ENCODE measurements at regions not wholly inside any gene's neighbourhood (a gene's known extent, or its start where the extent isn't known, plus 50 kb on each side); places are given as distances from the start of the nearest gene placed in this dataset.
"Not testable (repeated sequence)": the region's sequence is repeated elsewhere in the genome, so short reads cannot be mapped to it uniquely, and the experiment has no call there.

DNA sequence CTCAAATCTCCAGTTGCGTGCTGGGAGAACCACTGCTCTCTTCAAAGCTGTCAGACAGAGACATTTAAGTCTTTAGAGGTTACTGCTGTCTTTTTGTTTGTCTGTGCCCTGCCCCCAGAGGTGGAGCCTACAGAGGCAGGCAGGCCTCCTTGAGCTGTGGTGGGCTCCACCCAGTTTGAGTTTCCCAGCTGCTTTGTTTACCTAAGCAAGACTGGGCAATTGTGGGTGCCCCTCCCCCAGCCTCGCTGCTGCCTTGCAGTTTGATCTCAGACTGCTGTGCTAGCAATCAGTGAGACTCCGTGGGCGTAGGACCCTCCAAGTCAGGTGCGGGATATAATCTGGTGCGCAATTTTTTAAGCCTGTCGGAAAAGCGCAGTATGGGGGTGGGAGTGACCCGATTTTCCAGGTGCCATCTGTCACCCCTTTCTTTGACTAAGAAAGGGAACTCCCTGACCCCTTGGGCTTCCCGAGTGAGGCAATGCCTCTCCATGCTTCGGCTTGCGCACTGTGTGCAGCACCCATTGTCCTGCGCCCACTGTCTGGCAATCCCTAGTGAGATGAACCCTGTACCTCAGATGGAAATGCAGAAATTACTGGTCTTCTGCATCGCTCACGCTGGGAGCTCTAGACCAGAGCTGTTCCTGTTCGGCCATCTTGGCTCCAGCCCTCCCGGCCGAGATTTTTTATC is 414.8 kb upstream of the SYNCRIP start:
- not testable (repeated sequence) for DNase-seq (ENCODE audit: low read depth)

DNA sequence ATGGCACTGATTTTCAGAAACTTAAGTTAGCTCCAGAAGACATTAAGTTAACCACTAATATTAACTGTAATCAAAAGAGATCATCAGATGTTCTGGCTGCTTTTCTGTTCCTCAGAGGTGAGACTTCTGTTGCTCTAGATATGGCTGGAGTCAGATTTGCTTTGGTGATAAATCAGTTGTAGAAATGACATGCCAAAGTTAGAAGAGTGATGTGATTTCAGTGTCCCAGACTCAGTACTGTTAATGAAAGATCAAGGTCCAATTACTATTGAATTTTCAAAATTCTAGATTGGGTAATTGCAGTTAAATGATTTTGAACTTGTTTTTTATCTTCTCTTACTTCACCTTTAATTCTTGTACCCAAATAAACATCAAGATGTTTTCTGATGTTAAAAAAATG is 402.4 kb upstream of the SYNCRIP start:
- DNase-seq (ENCODE audit: low read depth), result no peak

DNA sequence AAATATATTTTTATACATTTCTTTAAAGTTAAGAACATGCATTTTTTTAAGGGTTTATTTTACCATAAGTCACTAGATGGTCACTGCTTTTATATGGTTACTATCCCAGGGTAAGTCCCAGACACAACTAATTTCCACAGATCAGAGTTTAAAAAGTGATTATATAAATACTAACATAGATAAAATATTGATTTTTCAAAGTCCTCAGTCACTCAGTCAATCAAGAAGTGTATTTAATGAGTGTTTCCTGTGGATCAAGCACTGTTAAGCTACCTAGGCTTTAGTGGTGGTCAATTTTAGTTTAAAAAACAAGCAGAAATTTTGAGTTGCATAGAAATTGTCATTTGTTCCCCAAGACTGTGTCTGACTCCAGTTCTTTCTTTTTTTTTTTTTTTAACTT is 399.5 kb upstream of the SYNCRIP start:
- no peak for DNase-seq (ENCODE audit: low read depth)

DNA sequence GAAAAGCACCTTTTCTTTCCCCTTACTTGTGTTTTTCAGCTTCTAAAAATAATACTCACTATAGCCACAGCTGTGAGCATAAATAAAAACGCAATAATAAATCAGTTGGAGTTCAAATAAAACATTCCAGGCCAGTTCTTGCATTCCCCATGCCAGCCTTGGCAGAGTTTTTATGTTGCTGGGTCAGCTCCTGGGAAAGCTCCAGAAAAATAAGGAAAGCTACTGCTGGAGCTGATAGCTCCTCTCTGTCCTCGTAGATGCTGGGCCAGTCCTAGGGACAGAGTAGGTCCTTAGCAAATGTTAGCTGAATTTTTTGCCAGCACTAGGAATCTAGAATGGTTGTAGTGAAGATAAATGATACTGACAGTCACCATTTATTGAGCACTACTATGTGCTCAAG is 389.0 kb upstream of the SYNCRIP start:
- DNase-seq (ENCODE audit: low read depth), result no peak

DNA sequence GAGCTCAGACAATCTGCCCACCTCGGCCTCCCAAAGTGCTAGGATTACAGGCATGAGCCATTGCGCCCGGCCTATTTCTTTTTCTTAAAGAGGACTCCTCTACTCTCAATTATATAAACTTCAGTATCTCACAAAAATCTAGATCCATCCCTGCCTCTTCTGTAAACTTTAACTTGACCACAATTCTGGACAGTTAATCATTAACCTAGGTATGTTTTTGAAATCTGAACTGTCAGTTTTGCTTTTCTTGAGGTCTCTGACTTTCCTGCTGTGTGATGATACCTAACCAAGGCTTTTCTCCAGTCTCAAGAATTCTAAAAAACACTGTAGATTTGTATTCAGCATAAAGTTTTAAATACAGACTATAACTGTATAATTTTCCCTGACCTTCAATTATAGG is 388.2 kb upstream of the SYNCRIP start:
- no peak for DNase-seq (ENCODE audit: low read depth)

DNA sequence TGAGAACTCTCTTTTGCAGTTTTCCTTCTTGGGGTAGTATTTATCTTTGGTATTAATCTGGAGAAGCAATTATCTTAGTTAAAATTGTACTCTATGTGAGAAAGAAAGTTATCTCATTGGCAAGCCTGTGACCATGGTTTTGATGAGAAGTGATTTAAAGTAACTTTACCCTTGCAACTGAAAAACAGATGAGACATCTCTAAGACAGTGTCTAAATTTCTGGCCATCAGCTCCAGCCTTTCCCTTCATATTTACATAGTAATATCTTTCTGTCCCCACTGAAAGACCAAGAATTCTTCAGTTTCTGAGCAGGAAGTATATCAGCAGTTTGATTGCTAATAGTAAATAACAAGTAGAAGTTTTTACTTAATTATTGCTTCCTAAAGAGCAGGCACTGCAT is 386.1 kb upstream of the SYNCRIP start:
- DNase-seq (ENCODE audit: low read depth), result no peak

DNA sequence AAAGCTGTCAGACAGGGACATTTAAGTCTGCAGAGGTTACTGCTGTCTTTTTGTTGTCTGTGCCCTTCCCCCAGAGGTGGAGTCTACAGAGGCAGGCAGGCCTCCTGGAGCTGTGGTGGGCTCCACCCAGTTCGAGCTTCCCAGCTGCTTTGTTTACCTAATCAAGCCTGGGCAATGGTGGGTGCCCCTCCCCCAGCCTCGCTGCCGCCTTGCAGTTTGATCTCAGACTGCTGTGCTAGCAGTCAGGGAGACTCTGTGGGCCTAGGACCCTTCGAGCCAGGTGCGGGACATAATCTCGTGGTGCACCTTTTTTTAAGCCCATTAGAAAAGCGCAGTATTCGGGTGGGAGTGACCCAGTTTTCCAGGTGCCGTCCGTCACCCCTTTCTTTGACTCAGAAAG is 384.2 kb upstream of the SYNCRIP start:
- DNase-seq (ENCODE audit: low read depth), result not testable (repeated sequence)

DNA sequence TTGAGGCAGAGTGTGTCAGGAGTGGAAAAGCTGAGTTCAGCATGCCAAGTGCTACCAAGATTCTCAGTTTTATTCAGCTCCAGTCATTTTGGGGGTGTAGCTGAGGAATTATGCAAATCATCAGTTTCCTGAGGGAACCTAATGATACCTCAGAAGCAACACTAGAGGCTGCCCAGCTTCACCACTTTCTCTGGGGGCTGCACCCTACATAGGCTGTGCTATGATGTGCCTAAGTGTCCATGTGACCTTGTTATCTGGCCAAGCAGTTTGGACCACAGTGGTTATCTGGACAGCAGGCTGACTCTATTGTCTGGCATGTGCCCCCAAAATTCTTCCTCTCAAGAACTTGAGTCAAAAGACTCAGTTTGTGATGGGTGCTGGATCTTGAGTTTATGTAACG is 374.6 kb upstream of the SYNCRIP start:
- no peak for DNase-seq (ENCODE audit: low read depth)

DNA sequence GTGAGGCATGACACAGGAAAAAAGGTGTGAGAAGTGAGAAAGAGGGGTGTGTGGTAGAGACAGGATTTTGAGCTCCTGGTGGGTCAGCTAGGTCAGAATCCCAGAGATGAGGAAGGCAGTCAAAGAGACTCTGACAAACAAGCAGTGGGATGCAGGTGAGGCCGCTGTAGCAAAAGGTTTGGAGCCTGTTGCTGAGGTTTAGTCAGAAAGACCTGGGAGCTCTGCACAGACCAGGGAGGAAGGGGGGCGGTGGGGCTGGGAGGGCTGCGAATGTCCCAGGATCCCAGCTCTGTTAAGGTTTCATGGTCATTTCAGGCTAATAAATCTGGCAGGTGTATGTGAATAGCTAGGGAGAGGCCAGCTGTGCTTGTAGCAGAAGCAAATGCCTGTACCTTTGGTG is 373.9 kb upstream of the SYNCRIP start:
- DNase-seq (ENCODE audit: low read depth), result no peak

DNA sequence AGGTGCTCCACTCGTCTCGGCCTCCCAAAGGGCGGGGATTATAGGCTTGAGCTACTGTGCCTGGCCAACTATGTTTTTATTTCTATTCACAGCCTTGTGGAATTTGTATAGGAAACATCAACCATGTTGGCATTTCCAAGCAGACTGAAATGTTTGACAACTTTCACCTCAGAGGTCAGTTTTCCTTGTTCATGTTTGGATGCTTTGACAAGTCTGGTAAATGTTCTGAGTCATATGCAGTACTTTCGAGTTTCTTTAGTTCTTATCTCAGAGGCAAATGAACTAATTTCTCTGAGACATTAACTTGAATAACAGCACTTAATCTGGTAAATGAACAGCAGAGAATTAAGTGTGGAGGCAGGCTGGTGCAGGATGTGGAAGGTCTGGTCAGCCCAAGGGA is 373.4 kb upstream of the SYNCRIP start:
- DNase-seq (ENCODE audit: low read depth), result no peak

DNA sequence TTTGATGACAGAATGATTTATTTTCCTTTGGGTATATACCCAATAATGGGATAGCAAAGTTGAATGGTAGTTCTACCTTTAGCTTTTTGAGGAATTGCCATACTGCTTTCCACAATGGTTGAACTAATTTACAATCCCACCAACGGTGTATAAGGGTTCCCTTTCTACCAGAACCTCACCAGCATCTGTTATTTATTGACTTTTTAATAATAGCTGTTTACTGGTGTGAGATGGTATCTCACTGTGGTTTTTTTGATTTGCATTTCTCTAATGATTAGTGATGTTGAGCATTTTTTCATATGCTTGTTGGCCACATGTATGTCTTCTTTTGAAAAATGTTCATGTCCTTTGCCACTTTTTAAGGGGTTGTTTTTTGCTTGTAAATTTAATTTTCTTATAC is 370.3 kb upstream of the SYNCRIP start:
- not testable (repeated sequence) for DNase-seq (ENCODE audit: low read depth)

DNA sequence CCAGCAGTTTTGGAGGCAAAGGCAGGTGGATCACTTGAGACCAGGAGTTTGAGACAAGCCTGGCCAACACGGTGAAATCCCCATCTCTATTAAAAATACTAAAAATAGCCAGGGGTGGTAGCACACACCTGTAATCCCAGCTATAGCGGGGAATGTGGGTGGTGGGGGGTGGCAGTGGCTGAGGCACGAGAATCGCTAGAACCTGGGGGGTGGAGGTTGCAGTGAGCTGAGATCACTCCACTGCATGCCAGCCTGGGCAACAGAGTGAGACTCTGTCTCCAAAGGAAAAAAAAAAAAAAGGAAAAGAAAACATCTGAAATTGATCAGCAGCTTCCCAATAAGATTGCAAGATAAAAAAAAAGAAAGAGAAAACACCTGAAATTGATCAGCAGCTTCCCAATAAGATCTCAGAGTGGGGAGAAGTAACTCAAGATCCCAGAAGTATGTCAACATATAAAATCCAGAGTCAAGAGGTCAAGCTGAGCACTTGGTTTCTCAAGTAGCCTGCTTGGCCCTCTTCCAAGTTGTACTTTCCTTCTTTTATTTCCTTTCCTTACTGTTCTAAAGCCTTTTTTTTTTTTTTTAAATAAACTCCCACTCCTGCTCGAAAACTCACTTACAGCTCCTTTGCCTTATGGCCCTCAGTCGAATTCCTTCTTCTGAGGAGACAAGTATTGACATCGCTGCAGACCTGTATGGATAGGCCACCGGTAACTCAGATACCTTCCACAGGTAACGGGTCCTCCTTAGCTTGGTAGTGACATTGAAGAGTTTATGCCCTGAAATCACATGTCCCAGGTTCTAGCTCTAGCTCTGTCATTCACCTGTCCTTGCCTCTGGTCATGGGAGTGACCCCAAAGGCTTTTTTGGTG is 368.5 kb upstream of the SYNCRIP start:
- no peak for DNase-seq (ENCODE audit: low read depth)

DNA sequence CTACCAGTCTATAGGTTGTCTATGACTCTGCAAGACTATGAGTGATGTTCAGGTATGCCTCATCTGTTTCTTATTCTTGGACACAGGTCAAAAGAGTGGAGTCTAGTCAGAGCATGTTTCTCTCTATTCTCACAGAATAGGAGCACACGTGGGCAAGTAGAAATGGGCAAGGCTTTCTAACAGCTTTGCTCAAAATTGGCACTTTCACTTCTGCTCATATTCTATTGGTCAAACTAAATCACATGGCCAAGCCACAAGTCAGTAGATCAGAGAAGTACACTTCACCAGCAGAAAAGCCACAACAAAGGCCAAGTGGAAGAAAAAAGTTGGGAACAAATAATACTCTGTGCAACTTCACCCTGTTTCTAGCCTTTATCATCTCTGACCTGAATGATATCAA is 354.5 kb upstream of the SYNCRIP start:
- DNase-seq (ENCODE audit: low read depth), result no peak

DNA sequence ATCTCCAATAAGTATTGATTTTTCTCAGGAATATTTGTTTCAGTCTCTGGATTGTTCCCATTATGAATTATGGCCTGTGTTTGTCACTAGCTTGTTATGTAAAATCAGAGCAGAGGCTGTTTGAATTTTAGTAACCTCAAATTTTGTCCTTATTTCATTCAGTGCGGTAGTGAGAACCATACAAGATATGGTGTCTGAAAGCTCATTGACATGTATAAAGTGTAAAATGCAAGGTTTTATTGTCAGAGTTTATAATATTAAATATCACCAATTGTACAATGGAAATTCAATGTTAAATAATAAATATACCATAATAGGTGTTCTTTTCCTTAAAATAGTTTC is 353.3 kb upstream of the SYNCRIP start:
- DNase-seq (ENCODE audit: low read depth), result no peak

DNA sequence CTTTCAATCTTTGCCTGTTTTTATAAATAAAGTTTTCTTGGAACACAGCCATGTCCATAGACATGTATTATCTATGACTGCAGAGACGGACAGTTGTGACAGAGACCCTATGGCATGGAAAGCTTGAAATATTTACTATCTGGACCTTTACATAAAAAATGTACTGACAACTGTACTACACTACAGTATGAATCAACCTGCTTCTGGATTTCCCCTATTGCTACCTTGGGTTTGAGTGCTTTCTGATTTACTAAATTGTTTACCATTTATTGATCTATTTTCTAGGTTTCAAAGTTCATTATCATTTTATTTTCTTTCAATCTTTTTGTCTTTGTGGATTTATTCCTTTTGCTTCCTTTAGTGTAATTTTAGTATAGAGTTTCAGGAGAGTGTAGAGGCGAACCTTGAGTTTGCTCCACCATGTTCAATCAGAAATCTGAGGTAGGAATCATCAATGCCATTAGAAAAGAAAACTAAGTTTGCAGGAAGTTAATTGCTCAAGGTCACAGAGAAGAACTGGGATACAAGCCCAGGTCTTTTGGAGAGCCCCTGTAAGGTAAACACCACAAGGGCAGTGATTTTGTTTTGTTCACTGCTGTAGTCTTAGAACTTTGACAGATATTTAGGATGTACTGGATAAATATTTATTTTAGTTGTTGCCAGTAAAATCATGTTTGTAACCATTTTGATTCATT is 352.8 kb upstream of the SYNCRIP start:
- DNase-seq (ENCODE audit: low read depth), result no peak

DNA sequence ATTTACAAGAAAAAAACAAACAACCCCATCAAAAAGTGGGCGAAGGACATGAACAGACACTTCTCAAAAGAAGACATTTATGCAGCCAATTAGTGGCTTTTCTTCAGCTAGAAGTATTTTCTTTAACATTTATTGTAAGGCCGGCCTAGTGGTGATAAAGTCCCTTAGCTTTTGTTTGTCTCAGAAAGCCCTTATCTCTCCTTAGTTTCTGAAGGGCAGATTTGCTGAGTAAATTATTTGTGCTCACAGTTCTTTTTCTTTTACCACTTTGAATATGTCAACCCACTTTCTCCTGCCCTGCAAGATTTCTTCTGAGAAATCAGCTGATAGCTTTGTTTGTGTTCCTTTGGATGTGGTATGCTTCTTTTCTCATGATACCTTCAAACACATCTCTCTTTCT is 344.0 kb upstream of the SYNCRIP start:
- no peak for DNase-seq (ENCODE audit: low read depth)

DNA sequence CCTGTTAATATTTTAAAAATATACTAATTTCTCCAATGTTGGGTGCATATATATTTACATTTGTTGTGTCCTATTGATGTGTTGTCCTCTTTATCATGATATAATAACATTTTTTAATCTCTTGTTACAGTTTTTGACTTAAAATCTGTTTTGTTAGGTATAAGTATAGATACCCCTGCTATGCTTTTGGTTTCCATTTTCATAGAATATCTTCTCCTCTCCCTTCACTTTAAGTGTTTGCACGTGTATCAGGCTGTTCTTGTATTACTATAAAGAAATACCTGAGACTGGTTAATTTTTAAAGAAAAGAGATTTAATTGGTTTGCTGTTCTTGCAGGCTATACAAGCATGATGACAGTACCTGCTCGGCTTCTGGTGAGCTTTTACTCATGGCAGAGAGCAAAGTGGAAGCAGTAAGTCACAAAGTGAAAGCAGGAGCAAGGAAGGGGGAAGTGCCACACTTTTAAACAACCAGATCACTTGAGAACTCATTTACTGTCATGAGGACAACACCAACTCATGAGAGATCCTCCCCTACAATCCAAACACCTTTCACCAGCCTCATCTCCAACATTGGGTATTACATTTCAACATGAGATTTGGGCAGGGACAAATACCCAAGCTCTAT is 340.5 kb upstream of the SYNCRIP start:
- no peak for DNase-seq (ENCODE audit: low read depth)

DNA sequence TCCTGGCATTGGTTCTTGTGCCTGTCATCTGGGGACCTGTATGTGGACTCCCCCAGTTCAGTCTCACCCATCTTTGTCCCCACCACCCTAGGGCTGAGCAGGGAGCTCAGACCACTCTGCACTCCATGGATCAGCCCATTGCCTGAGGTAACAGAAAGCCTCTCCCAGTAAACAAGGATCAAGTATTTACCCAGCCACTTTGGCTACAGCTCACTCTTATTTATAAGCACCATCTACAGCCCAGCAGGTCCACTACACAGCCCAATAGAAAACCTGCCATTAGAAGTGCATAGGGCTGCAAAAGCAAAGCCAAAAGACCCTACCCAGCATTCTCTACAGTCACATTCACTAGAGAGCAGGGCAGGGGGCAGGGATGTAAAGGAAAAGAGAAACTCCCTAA is 335.0 kb upstream of the SYNCRIP start:
- no peak for DNase-seq (ENCODE audit: low read depth)

DNA sequence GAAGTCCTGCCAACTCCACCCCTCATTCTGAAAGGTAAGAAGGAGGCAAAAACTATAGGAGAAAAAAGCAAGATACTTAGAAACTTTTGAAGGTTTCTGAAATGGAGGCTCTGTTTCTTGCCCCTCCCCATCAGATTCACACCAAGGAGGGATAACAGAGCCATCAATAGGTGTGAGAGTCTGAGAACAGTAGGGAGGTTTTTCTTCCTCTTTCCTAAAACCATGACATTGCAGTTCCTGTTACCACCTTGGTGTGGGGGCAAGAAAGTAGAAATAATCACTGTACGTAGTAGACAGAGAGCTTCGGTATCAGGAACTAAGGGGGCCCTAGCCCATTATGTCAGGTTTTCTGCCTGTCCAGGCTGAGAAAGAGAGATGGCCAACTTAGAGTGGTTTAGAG is 333.3 kb upstream of the SYNCRIP start:
- DNase-seq (ENCODE audit: low read depth), result no peak

DNA sequence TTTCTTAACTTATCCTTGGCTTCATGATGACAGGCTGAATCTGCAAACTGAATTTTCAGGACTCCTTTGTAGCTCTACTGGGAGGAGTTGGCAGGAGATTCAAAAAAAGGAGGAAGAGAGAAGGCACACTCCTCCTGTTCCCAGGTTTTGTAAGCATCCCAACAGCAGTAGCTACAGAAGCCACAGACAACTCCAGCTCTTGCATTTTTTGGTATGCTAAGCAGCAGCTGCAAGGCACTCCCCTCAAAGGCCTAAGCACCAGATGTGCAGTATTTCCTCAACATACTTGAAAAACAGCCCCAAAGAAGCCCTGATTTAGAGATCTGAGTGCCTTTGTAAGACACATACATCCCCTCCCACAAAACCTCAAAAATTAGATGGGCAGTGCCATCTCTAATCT is 328.6 kb upstream of the SYNCRIP start:
- no peak for DNase-seq (ENCODE audit: low read depth)

DNA sequence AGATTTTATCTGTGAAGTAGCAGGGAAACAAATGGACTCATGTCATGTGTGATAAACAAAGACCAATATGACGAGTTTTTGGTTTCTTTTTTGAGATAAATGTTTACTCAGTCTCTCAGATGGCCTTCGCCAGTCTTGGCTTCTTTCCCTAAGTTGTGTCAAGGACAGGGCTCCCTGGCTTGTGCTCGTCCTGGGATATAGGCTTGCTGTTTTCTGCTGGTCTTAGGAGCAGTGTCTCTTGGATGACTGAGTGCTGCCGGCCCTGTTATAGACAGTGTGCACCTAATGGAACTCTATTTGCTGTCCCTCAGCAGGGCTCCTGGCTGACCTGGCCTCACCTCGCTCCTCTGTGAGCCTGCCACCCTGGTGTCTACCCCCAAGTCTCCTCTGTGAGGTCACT is 324.1 kb upstream of the SYNCRIP start:
- no peak for DNase-seq (ENCODE audit: low read depth)

DNA sequence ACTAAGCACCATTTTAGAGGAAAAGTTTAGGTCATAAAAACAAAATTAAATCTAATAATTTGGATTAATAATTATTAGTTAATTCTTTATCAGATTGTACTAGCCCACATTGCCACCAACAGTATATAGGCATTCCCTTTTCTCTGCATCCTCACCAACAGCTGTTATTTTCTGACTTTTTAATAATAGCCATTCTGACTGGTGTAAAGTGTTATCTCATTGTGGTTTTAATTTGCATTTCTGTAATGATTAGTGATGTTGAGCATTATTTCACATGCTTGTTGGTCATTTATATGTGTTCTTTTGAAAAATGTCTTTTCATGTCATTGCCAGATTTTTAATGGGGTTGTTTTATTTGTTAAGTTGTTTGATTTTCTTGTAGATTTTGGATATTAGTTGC is 319.1 kb upstream of the SYNCRIP start:
- no peak for DNase-seq (ENCODE audit: low read depth)

DNA sequence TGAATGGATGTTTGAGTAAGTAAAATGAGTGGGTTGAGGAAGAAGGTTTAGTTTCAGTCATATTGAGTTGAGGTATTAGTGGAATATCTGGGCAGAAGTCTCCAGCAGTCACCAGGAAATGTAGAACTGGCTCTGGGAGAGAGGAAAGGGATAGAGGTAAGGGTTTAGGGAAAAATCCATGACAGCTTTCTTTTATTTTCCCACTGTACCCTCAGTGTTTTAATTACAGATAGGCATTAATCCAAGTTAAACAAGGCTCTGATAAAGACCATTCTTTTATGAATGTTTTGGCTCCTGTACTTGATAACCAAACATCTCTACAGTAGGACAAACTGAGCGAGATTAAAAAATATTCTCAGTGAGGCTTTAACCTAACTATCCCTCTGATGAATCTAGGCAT is 318.4 kb upstream of the SYNCRIP start:
- DNase-seq (ENCODE audit: low read depth), result no peak

All from GM04504 (cell line).